DOHH2 (cell line): ENCODE measurements at regions not wholly inside any gene's neighbourhood (a gene's known extent, or its start where the extent isn't known, plus 50 kb on each side); places are given as distances from the start of the nearest gene placed in this dataset.

Experiments
- H3F3A ChIP-seq: fragments of 200-600 bp; sonication (generic), shearing (Covaris generic); 2 replicates; pipeline ENCODE4 v1.6.0; 2016; ENCODE audit warnings: antibody characterized with exemption, mild to moderate bottlenecking; ENCODE audit not compliant: control insufficient read depth, insufficient read depth
- H3K27ac ChIP-seq: fragments of 200-600 bp; sonication (generic); 2 replicates; pipeline ENCODE4 v1.5.1; 2014; ENCODE audit warnings: low read depth, mild to moderate bottlenecking, low read length, moderate library complexity
- H3K27me3 ChIP-seq: fragments of 200-600 bp; sonication (generic); 2 replicates; pipeline ENCODE4 v1.6.1; 2014; ENCODE audit warnings: mild to moderate bottlenecking, low read length, mixed read lengths; ENCODE audit not compliant: control insufficient read depth
- H3K36me3 ChIP-seq: fragments of 200-600 bp; sonication (generic); 2 replicates; pipeline ENCODE4 v1.6.1; 2014; ENCODE audit warnings: mild to moderate bottlenecking, low read length, moderate library complexity, mixed read lengths; ENCODE audit not compliant: control insufficient read depth
- H3K4me1 ChIP-seq: fragments of 200-600 bp; sonication (generic); 2 replicates; pipeline ENCODE4 v1.6.1; 2014; ENCODE audit warnings: mild to moderate bottlenecking, low read length, mixed read lengths; ENCODE audit not compliant: control insufficient read depth
- H3K4me2 ChIP-seq: fragments of 200-600 bp; sonication (generic); 2 replicates; pipeline ENCODE4 v1.6.0; 2014; ENCODE audit warnings: mild to moderate bottlenecking, low read length, moderate library complexity
- H3K4me3 ChIP-seq: fragments of 200-600 bp; sonication (generic); 2 replicates; pipeline ENCODE4 v1.5.1; 2014; ENCODE audit warnings: mild to moderate bottlenecking, low read length, mixed read lengths
- H3K79me2 ChIP-seq: fragments of 200-600 bp; sonication (generic); 2 replicates; pipeline ENCODE4 v1.6.1; 2014; ENCODE audit warnings: mild to moderate bottlenecking, low read length, mixed read lengths; ENCODE audit not compliant: control insufficient read depth
- H3K9me2 ChIP-seq: fragments of 200-600 bp; sonication (generic); replicated peaks from 2 replicates; pipeline ENCODE4 v1.6.1; 2014; ENCODE audit warnings: mild to moderate bottlenecking, low read length, mixed read lengths; ENCODE audit not compliant: control insufficient read depth
- H3K9me3 ChIP-seq: fragments of 200-600 bp; sonication (generic); 2 replicates; pipeline ENCODE4 v1.6.1; 2014; ENCODE audit warnings: antibody characterized with exemption, low read length, mixed read lengths; ENCODE audit not compliant: control insufficient read depth, insufficient read depth
- H4K20me1 ChIP-seq: fragments of 200-600 bp; sonication (generic); 2 replicates; pipeline ENCODE4 v1.6.0; 2014; ENCODE audit warnings: low read depth, mild to moderate bottlenecking, antibody characterized with exemption, low read length, moderate library complexity; ENCODE audit not compliant: control insufficient read depth, insufficient read depth
- CTCF ChIP-seq: fragments of 200-600 bp; sonication (generic); IDR thresholded peaks from one replicate; pipeline ENCODE4 v1.5.1; 2014; ENCODE audit warnings: antibody characterized with exemption, mild to moderate bottlenecking, low read depth, low read length; ENCODE audit not compliant: poor library complexity, severe bottlenecking
- EZH2phosphoT487 ChIP-seq: fragments of 200-600 bp; sonication (generic); IDR thresholded peaks from 2 replicates; pipeline ENCODE4 v1.6.1; 2017; ENCODE audit warnings: borderline replicate concordance, mild to moderate bottlenecking, antibody characterized with exemption, low read length, moderate library complexity, mixed read lengths

- H3K4me1 ChIP-seq: no peaks in the 10 kb centered on the region
- no peaks in the 10 kb centered on the region for H3K36me3 ChIP-seq
- H3K27ac ChIP-seq: no peak overlapping the region
- no peaks in the 10 kb centered on the region for H3K9me3 ChIP-seq
- no peak for TF ChIP-seq EZH2phosphoT487
- TF ChIP-seq CTCF: no peak
- no peaks in the 10 kb centered on the region for H3F3A ChIP-seq
- H3K79me2 ChIP-seq: no peaks in the 10 kb centered on the region; the same call in 1 of the 2 replicates
- no peaks in the 10 kb centered on the region for H3K9me2 ChIP-seq
- H3K27me3 ChIP-seq: no peaks in the 10 kb centered on the region
- no peaks in the 10 kb centered on the region for H4K20me1 ChIP-seq
- no peak overlapping the region for H3K4me3 ChIP-seq
- H3K4me2 ChIP-seq: no peak overlapping the region
These were observed 141.5 kb upstream of the TPM1 start for GRCh38 chr15:62901087-62901486.

DNA sequence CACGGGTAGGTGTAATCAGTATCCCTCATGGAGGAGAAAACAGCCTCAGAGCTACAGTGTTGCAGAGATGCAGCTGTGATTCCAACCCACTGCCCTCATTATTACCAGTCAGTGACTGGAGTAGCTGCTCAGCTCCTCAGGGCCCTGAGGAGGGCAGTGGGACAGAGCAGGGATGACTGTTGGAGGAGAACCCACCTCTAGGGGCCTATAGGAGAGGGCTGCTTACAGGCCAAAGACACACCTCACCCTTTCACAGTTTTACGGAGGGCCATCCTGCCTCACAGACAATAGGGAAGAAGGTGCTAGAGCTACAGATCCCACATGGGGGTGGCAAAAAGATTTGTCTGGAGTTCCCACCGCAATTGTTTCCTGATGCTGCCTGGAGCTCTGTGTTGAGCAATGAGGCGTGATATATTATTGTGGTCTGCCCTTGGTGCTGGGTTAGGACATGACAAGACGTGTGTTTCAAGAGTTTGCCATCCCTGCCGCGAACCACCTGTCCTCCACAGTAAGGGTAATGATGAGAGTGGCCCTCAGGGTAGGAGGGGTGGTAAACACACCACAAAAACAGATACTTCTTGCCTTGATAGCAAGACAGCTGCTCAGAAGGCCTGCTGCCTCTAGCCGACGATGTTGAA lies 140.5 kb upstream of the TPM1 start:
- no peaks in the 10 kb centered on the region for H4K20me1 ChIP-seq
- H3K4me1 ChIP-seq: no peaks in the 10 kb centered on the region
- no peaks in the 10 kb centered on the region for H3K27me3 ChIP-seq
- H3K36me3 ChIP-seq: no peaks in the 10 kb centered on the region
- H3F3A ChIP-seq: no peaks in the 10 kb centered on the region
- TF ChIP-seq CTCF (no peak), EZH2phosphoT487 (no peak)
- no peaks in the 10 kb centered on the region; the same call in 1 of the 2 replicates for H3K79me2 ChIP-seq
- no peaks in the 10 kb centered on the region for H3K9me3 ChIP-seq
- H3K9me2 ChIP-seq: no peaks in the 10 kb centered on the region
- no peak overlapping the region for H3K27ac ChIP-seq
- H3K4me2 ChIP-seq: no peak overlapping the region
- H3K4me3 ChIP-seq: no peak overlapping the region

DNA sequence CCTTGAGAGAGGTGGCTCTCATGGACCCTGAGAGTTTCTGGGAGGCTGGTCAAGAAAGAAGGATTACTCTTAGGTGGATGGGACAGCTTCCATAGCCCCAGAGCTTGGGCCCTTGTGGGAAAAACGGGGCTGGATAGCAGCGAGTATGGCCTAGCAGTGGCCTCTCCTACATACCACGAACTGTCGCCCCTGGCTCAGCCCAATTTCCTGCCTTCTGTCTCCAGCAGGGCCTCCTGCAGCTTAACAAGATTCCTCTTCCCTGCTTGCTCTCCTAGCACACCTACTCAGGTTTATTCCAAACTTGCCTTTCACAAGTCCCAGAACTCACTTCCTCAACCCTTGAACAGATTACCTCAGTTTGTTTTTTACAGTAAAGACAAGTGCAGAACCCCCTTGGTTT lies 139.7 kb upstream of the TPM1 start:
- Histone ChIP-seq H3K79me2 (no peaks in the 10 kb centered on the region), H3K4me1 (no peaks in the 10 kb centered on the region), H3K36me3 (no peaks in the 10 kb centered on the region), H4K20me1 (no peaks in the 10 kb centered on the region), H3F3A (no peaks in the 10 kb centered on the region), H3K4me3 (no peak overlapping the region), H3K27me3 (no peaks in the 10 kb centered on the region), H3K27ac (no peak overlapping the region), H3K9me3 (no peaks in the 10 kb centered on the region), H3K4me2 (no peak overlapping the region), H3K9me2 (no peaks in the 10 kb centered on the region)
- TF ChIP-seq CTCF (no peak), EZH2phosphoT487 (no peak)
